EH (cell line): ENCODE measurements at regions not wholly inside any gene's neighbourhood (a gene's known extent, or its start where the extent isn't known, plus 50 kb on each side); places are given as distances from the start of the nearest gene placed in this dataset.

Source experiments
- DNase-seq: peaks from one replicate; pipeline ENCODE4 v3.0.0-alpha.2; 2015; ENCODE audit warnings: low read depth

DNA sequence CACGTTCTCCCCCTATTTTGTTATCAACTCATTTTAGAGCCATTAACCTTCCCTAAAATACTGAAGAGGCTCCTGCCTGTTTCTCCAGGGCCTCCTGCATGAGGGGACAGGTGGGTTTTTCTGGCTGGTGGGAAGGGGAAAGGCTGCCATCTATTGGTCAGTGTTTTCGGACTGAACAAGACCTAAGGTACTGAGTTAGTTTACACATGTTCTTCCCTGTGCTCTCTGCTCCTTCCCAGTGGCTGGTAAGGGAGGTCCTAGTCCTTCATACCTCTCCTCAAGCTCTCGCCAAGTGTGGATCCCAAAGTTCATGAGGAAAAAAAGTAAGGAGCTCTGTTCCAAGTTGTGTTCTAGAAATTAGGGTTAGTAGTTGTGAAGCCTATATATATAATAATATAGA, 357.5 kb downstream of the FSCB start:
- DNase-seq: no peak

DNA sequence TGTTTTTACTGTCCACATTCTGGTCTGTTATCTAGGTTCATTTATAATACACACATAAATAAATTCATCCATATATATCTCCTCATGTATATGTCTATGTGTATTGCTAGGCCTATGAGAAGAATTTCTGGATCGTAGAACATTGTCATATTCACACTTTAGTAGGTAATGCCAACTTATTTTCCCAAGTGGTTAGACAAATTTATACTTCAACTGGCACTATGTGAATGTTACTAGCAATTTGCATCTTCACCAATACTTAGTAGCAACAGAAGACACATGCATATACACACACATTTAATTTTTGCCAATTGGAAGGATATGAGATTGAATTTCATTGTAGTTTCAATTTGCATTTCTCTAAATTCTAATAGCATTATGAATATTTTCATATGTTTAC, 365.1 kb downstream of the FSCB start:
- DNase-seq: no peak

DNA sequence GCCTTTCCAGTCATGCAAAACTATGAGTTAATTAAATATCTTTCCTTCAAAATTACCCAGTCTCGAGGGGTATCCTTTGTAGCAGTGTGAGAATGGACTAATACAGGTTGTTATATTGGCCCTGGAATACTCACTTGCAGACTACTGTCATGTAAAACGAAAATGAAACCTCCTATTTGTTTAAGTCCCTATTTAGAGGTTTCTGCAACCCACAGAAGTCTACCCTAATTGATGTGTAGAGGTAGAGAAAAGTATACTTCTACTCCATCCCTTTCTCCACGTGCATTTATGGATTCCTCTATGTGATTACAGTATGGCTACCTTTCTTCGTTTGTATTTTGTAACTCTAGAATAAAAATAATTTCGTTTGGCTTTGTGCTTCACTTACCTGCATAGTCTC, 371.1 kb downstream of the FSCB start:
- no peak for DNase-seq

DNA sequence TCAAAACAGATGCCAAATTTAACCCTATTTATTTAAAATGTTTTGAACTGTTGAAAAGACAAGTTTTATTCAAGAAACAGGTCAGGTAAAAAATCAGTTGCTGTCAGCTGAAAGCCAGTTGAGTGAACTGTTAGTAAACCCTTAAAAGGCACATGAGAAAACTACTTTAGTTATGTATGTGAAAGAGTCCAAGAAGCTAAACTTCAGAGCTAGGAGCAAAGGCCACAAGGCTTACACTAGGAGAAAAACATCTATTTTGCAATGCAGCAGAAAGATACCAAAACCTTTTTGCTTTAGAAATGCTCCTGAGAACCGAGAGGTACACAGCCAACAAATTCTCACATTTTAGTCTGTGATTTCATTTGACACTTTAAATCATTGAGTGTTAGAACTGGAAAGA, 375.2 kb downstream of the FSCB start:
- DNase-seq: no peak

DNA sequence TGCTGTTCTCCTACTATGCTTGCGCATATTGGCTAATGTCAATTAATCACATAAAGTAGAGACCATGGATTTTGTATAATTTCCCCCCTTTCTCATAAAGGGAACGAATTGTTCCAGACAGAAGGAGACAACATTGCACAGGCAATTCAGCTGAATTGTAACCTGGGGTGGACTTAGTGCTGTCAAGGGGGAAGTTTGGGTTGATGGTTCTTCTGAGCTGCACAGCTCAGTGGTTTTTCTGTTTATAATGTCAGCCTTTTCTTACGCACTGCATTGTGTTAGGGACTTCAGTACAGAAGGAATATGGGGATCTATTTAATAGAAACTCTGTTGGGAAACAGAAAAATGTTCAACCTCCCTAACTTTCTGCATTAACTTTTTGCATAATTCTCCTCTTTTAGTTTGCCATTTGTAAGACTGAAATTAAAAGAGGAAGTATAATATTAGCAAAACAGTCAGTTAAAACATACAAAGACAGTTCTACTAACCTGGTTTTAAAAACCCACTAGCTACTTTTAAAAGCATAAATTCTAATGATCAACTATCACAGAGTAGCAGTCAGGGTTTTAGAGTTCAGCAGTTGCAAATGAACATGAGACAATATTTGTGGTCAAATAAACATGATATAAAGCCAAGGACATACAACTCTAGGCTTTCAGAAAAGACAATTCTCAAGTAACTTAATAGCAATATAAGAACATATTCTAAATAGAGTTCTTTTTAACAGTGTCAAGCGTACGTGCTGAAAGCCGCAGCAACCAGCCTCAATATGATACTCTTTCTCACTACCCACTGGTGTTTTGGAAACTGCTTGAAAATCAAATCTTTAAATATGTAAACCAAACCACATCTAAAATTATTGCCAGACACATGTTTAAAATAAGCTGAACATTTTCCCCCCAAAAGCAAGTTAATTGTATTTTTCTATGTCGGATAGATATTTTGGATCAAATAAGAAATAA, 393.0 kb downstream of the FSCB start:
- no peak for DNase-seq

DNA sequence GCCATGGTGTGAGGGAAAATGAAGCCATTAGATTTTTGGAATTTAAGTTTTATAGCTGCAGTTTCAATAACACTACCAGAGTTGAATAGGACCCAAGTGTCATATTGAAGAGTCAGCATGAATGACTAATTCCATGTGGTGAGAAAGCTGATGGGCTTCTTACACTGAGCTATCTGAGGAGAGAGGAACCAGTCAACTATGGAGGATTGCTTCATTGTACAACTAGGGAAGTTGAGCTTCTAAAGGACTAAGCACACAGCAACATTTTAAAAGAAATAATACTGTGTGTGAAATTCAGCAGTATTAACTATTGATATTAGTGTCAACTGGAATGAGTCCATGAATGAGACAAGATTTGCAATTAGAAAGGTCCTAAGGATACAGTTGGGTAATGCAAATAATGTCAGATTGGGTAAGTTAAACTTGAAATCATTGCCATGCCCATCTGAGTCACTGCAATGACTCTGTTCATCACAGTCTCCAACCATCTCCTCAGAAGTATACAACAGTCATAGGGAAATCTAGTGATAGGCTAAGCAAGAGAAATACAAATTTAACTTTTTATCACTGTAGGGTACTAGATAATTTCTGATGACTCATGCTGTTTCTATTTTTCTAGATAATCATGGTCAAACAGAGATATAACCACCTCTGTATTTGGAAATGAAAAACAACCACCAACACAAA, 394.2 kb downstream of the FSCB start:
- no peak for DNase-seq

DNA sequence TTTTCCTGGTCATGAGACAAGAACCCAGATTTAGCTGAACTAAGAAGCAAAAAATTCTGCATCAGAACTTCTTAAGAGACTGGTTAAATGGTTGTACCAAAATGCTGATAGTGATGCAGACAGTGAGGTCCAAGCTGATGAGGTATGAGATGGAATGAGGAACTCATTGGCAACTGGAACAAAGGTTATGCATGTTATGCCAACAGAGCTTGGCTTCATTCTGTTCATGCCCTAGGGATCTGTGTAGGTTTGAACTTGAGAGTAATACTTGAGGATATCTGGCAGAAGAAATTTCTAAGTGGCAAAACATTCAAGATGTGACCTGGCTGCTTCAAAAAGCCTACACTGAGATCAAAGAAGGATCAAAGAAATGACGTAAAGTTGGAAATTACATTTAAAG, 398.0 kb downstream of the FSCB start:
- no peak for DNase-seq

DNA sequence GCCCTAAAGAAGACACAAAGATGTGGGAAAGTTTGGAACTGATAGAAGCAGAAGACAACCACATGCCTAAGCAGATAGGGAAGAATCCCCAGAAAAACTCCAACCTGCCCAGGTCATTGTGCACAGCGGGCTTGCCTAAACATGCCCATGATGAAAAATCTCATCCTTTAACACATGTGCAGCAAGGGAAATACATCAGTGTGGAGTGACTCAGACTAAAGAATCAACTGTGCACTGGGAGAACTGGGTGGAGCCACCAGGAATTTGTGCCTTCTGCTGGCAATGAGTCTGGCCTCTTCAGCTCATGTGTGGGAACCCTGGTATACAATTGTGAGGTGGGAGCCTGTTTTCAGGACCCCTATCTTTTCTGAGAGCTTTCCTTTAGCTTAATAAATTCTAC, 398.5 kb downstream of the FSCB start:
- no peak for DNase-seq

DNA sequence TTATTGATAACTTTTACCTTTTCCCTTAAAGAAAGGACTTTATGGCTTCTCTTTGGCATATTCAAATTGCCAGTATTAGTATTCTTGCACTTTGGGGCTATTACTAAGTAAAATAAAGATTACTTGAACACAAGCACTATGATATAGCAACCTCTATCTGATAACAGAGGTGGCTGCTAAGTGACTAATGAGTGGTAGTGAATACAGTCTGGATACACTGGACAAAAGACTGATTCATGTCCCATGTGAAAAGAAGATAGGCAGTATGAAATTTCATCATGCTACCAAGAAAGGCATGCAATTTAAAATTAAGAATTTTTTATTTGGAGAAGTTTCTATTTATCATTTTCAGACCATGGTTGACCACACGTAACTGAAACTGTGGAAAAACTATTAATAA, 399.9 kb downstream of the FSCB start:
- DNase-seq: no peak

DNA sequence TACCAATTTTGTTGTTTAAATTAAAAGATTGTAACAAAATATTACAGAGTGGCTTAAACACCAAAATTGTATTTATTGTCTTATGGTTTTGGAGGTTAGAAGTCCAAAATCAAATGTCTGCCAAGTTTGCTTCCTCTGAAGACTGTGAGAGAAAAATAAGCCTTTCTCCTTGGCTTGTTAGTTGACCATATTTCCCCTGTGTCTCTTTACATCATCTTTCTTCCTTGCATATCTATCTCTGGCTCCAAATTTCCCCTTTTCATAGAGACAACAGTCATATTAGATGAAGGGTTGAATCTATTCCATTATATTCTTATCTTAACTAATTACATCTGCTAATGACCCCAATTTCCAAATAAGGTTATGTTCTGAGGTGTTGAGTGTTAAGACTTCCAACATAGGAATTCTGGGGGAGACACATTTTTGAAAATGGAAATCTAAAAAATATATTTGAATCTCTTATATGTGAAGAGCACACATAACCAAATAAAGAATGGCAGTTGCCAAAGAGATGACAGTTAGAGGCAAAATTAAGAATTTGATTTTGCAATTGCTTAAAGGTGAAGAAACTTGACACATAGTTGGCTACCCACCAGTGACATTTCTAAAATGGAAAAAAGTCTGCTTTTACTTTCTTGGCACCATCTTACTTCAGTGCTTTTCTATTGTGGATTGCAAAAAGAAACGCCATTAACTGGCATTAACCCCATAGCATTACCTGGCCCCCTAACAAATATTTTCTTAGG, 407.2 kb downstream of the FSCB start:
- DNase-seq: no peak

DNA sequence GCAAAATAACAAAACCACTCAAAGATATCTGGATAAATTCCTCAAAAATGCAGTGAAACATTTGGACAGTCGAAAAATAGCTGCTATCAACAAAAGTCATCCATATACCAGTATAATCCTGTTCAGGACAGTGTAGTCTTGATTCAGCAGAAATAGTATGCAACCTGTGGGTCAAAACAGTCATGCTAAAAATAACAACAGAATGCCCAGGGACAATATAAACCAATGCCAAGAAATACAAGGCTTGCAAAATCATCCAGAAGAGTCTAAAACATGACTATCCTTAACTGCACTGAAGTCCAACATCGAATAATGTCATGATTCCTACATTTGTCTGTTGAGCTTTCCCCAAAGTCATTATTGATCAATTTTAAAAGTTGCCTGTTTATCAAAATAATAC, 425.9 kb downstream of the FSCB start:
- no peak for DNase-seq

DNA sequence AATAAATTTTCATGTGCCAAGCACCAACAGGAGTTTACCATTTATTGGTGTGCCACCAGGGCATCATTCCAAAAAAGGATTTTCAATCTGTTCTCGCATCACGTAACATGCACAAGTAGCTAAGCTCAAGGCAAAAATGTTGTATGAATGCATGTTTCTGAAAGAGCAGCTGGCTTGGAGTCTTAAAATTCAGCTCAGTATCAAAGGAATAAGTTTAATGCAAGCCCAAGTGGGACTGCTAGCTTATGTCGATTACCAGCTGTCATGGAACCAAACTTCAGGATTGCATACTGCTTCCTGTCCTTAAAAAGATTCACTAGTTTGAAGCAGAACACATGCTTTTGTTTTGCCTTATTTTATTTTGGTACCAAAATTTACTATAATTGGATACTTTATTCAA, 437.0 kb downstream of the FSCB start:
- DNase-seq: no peak

DNA sequence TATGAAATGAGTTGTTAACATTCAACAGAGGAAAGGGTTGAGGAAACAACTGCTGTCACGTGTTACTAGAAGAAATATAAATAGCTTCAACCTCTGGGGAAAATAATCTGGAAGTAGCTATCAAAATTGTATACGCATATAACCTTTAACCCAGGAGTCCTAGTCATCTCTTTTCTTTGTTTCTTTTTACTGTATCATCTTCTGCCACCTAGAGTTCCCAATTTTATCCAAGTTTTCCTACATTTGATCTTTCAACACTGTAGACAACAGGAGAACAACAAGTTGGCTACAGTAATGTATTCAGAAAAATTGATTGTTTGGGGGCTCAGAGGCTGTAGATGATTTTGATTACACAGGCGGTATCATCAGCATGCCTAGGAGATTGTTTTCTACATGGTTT, 453.7 kb downstream of the FSCB start:
- DNase-seq: no peak

DNA sequence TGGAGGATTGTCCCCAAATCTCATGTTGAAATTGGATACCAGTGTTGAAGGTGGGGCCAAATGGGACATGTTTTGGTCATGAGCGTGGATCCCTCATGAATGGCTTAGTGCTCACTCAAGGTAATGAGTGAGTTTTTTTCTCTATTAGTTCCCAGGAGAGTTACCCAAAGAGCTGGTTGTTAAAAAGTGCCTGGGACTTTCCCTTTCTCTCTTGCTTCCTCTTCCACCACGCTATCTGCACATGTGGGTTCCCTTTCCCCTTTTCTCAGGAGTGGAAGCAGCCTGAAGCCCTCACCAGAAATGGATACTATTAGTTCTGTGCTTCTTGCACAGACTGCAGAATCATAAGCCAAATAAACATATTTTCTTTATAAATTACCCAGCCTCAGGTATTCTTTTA, 465.4 kb downstream of the FSCB start:
- no peak for DNase-seq

DNA sequence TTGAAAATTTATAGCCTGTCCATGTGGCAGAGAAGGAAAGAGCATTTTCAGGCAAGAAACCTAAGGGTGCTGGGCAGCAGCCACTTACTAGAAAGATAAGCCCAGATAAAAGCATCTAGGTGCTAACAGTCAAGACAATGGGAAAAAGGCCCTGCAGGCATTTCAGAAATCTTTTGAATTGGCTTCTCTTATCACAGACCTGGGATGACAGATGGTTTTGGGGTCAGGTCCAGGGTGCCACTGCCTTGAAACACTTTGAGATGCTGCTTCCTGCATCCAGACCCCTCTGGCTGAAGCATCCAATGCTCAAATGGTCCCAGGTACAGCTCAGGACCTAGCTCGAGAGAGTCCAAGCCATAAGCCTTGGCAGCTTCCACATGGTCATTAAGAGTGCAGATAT, 466.5 kb downstream of the FSCB start:
- no peak for DNase-seq

DNA sequence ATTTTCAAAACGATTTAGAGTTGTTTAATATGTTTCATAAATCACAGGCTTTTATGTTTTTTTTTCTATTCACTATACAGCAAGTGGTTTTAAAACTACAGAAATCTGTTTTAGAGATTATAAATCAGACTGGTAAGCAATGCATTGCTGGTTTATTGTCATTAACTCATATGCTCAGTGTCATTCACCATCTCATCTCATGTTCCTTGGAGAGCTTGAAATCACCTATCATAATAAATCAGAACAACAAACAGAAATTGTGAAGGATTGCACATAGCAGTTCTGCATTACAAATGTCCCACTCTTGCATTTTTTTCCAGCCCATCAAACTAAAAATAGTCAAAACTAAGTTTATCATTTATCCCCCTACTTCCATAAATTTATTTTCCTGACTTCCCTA, 470.8 kb downstream of the FSCB start:
- no peak for DNase-seq

DNA sequence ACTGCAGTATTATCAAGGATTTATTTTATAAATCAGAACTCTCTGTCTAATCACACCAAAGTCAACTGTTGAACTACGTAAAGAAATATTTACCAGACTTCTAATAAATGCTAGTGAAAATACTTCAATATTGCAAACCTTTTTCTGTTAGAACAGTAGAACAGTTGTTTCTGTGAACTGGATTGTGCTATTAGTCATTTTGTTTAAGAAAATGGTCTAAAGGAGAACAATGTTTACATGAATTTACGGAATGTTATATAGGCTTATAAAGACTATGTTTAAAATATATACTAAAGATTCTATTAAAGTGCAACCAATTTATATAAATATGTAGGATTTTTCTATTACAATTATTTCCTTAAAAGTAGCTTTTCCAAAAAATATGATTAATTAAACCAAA, 471.4 kb downstream of the FSCB start:
- DNase-seq: no peak

DNA sequence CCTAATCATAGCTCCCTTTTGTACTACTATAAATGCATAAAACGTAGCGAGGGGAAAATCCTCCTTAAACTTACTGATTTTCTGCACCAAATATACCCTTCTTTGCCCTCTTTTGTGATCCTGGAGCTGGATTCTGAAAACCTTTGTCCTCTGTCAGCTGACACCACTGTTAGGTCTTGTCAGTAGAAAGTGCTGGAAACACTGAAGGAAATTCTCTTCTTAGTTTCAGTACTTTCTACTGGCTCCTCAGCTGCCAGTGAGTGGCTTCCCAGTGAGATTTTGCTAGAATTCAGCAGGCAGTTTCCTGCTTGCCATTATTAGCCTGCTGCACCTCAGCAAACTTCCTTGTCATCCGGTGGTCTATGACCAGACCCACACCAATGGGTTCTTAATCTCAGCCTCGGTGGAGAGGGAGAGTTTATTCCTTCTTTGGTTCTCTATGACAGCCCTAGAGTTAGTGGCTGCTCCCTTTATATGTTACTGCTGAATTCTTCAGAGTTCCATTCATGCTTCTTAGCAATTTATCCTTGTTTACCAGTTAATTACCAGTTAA, 476.2 kb downstream of the FSCB start:
- DNase-seq: no peak

DNA sequence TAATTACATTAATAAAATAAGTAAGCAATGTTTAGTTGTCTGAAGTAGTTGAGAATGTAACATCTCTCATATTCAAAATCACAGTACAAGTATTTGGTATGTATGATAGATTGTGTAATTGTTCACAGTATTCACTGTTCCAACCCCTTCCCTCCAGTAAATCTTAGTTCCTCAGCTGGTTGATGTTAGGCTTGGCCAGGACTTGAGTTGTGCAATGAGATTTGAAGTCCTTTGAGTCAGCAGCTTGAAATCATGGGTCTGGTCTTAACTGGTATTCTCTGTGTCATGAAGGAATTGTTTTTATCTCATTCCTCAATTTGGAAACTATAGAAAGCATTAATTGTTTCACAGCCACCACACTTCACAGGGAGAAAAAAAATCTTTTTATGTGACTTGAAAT, 477.1 kb downstream of the FSCB start:
- no peak for DNase-seq

DNA sequence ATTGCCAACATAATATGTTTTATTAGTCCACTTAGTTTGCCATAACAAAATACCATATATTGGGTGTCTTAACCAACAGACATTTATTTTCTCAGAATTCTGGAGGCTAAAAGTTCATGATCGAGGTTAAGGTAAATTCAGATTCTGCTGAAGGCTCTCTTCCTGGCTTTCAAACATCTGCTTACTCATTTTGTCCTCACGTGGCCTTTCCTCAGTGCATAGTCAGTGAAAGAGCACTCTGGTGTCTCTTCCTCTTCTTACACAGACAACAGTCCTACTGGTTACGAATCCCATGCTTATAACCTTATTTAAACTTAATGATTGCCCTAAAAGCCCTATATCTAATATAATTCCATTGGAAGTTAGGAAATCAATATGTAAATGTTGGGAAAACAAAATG, 479.7 kb downstream of the FSCB start:
- DNase-seq: no peak

DNA sequence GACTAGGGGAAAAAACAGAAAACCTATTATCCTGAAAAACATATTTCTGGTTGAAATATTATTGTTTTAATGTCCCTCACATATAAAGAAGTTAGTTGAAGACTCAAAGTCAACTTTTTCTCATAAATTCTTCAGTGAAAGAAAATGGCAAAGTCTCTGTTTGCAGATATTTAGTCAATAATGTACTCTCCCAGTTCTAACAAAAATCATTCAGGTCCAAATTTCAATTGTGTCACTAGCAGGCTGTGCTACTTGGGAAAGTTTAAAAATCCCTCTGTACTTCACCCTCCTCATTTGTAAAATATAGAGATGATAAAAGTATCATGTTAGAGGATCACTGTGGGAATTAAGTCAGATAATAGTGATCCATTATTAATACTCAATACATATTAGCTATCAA, 496.5 kb downstream of the FSCB start:
- DNase-seq: no peak

DNA sequence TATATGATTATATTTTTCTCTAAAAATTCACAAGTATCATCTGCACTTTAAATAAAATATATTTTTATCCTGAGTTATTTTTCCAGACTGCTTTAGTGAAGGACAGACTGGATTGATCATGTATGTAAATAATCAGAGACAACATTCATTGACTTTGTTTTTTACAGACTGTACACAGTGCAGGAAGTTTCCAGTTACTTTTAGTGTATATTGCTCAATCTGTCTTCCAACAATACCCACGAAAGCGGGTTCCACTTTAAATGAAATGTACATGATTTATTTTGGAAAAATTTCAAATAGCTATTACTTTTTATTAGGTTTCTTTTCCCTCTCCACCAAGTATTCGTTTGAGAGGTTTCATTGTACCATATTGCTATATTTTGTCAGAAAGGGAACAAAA, 497.0 kb downstream of the FSCB start:
- DNase-seq: no peak

DNA sequence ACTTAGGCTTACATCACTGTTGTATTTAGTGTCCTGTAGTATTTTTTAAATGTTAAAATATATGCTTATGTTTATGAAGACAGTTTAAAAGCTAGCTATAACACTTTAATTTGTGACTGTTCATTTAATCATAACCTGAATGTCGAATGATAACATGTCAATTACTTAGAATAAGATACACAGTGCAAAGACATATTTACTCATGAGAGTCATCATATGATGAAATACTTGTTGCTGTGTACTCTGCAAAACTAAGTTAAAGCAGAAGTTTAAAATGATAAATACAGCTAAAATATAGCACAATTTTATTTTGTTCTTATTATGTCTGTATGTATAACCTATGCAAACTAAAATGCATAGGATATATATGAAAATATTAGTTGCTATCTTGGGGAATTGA, 497.4 kb downstream of the FSCB start:
- no peak for DNase-seq
